Kidney (tissue), 13 donors: ENCODE measurements at regions not wholly inside any gene's neighbourhood (a gene's known extent, or its start where the extent isn't known, plus 50 kb on each side); places are given as distances from the start of the nearest gene placed in this dataset.

Source experiments
- DNase-seq, 5 donors: peaks; one replicate each; pipeline ENCODE4 v3.0.0-alpha.2; 2013 to 2020
- FAIRE-seq: peaks from 2 replicates; lab custom pipeline; 2012; peaks lifted over from hg19 to GRCh38; lab: Jason Lieb, UNC
- H3K27ac ChIP-seq, 2 donors: one replicate each; pipeline ENCODE4 v1.7.0; 2013; ENCODE audit warnings: low read depth in 2 of 2, low read length in 2 of 2, inconsistent platforms in 1 of 2
- H3K27me3 ChIP-seq: one replicate; pipeline ENCODE4 v1.7.1; 2013; ENCODE audit warnings: low read length, inconsistent platforms; ENCODE audit not compliant: control insufficient read depth, insufficient read depth
- H3K36me3 ChIP-seq, 3 donors: one replicate each; pipeline versions ENCODE4 v1.7.0 to v1.7.1; 2013; ENCODE audit warnings: low read length in 3 of 3, control low read depth in 1 of 3, inconsistent platforms in 1 of 3; ENCODE audit not compliant: insufficient read depth in 3 of 3, control insufficient read depth in 2 of 3
- H3K4me1 ChIP-seq, 3 donors: one replicate each; pipeline versions ENCODE4 v1.7.0 to v1.7.1; 2013; ENCODE audit warnings: low read length in 3 of 3, inconsistent platforms in 1 of 3, low read depth in 1 of 3; ENCODE audit not compliant: control insufficient read depth in 2 of 3, insufficient read depth in 2 of 3
- H3K4me3 ChIP-seq, 3 donors: one replicate each; pipeline versions ENCODE4 v1.7.0 to v1.8.1; 2013; ENCODE audit warnings: low read length in 3 of 3, control low read depth in 1 of 3, inconsistent platforms in 1 of 3
- H3K9ac ChIP-seq, 3 donors: one replicate each; pipeline versions ENCODE4 v1.7.0 to v1.7.1; 2013; ENCODE audit warnings: low read length in 3 of 3, control low read depth in 1 of 3, inconsistent platforms in 1 of 3
- H3K9me3 ChIP-seq, 3 donors: one replicate each; pipeline versions ENCODE4 v1.7.0 to v1.7.1; 2013; ENCODE audit warnings: low read length in 3 of 3, control low read depth in 1 of 3, inconsistent platforms in 1 of 3; ENCODE audit not compliant: control insufficient read depth in 2 of 3, insufficient read depth in 1 of 3
- CTCF ChIP-seq: IDR thresholded peaks from 3 replicates; pipeline ENCODE4 v1.5.1; 2012; ENCODE audit warnings: mild to moderate bottlenecking, moderate library complexity, borderline replicate concordance; ENCODE audit not compliant: insufficient read depth; ENCODE audit errors: extremely low read depth
- intact Hi-C: fragments of 100-400 bp; cut with DNase I; formaldehyde crosslinking; loops from one replicate; pipeline ENCODE4 v1.11.1; 2022
- donor health status: control.
- donor health status: control.
- donor health status: control.
- donor health status: control.
- donor health status: control.
- donor health status: DM: yes; HTN: yes; CAD: no.
- donor health status: Normal renal cell carcinoma (clear cell type).

GRCh38 chr4:108325561-108325960 is 156.8 kb upstream of the LEF1 start:
- Histone ChIP-seq H3K27me3 (no peaks in the 10 kb centered on the region), H3K9ac (no peak overlapping the region), H3K36me3 (no peaks in the 10 kb centered on the region), H3K4me3 (no peak overlapping the region), H3K27ac (no peak overlapping the region), H3K9me3 (peaks cover 0 to 10% (median 0%) of the 10 kb centered on the region in 3 donors), H3K4me1 (no peaks in the 10 kb centered on the region)
- FAIRE-seq = no peak
- intact Hi-C loops = no loop called here
- no peak for TF ChIP-seq CTCF
- no peak for DNase-seq

GRCh38 chr4:108324450-108324849 is 155.7 kb upstream of the LEF1 start:
- no peak for TF ChIP-seq CTCF
- H3K27me3 ChIP-seq = no peaks in the 10 kb centered on the region
- intact Hi-C loops = no loop called here
- FAIRE-seq (no peak), DNase-seq (no peak)
- H3K9ac ChIP-seq = no peak overlapping the region
- no peak overlapping the region for H3K4me3 ChIP-seq
- H3K36me3 ChIP-seq = no peaks in the 10 kb centered on the region
- H3K27ac ChIP-seq = no peak overlapping the region
- peaks cover 0 to 10% (median 0%) of the 10 kb centered on the region in 3 donors for H3K9me3 ChIP-seq
- H3K4me1 ChIP-seq = no peaks in the 10 kb centered on the region

- Histone ChIP-seq H3K27ac (no peak overlapping the region), H3K9me3 (peaks cover 0 to 10% (median 0%) of the 10 kb centered on the region in 3 donors), H3K4me1 (no peaks in the 10 kb centered on the region), H3K9ac (no peak overlapping the region), H3K27me3 (no peaks in the 10 kb centered on the region), H3K36me3 (no peaks in the 10 kb centered on the region), H3K4me3 (no peak overlapping the region)
- FAIRE-seq (no peak), DNase-seq (no peak)
- intact Hi-C loops = no loop called here
- TF ChIP-seq CTCF = no peak
Measured at GRCh38 chr4:108322497-108322896, 153.8 kb upstream of the LEF1 start.

- Histone ChIP-seq H3K9ac (no peak overlapping the region), H3K27me3 (no peaks in the 10 kb centered on the region), H3K36me3 (no peaks in the 10 kb centered on the region), H3K27ac (no peak overlapping the region), H3K9me3 (peaks cover 0 to 10% (median 0%) of the 10 kb centered on the region in 3 donors), H3K4me3 (no peak overlapping the region), H3K4me1 (no peaks in the 10 kb centered on the region)
- intact Hi-C loops = no loop called here
- DNase-seq (peak in 2 of 5 donors; percentile 36 to 58), FAIRE-seq (no peak)
- no peak for TF ChIP-seq CTCF
Measured at GRCh38 chr4:108320061-108320460, 151.3 kb upstream of the LEF1 start.
